ENCODE measurements at regions not wholly inside any gene's neighbourhood (a gene's known extent, or its start where the extent isn't known, plus 50 kb on each side); places are given as distances from the start of the nearest gene placed in this dataset.

- Histone ChIP-seq H3K36me3 (no peaks in the 10 kb centered on the region), H3K4me1 (peaks cover 18% of the 10 kb centered on the region)
Measured at GRCh38 chr4:1502501-1502886, 96.3 kb upstream of the NKX1-1 start.

GRCh38 chr4:1501754-1502500, 95.7 kb upstream of the NKX1-1 start:
- H3K4me1 ChIP-seq = peaks cover 13% of the 10 kb centered on the region
- H4K20me1 ChIP-seq (ENCODE audit: low read depth) = no peaks in the 10 kb centered on the region
- H3K36me3 ChIP-seq = no peaks in the 10 kb centered on the region
- H3F3A ChIP-seq (ENCODE audit: low read depth) = no peaks in the 10 kb centered on the region
- Mint-ChIP-seq H3K36me3 (no peaks in the 10 kb centered on the region), H3K4me1 (peaks cover 9% of the 10 kb centered on the region), H3K9me3 (no peaks in the 10 kb centered on the region), H3K4me3 (no peak overlapping the region), H3K27ac (no peak overlapping the region), H3K27me3 (ENCODE audit: insufficient read depth, low read depth) (peaks cover 10% of the 10 kb centered on the region)
- no peak overlapping the region for H3K27ac ChIP-seq
- no peaks in the 10 kb centered on the region for H3K79me2 ChIP-seq (ENCODE audit: low read depth)
- DNase-seq (ENCODE audit: low spot score) = no peak
- no peak for TF ChIP-seq EZH2phosphoT487 (IDR thresholded peaks at IDR 0.05)
- no peak for TF ChIP-seq EZH2 (IDR thresholded peaks at IDR 0.05)
- TF ChIP-seq CTCF (IDR thresholded peaks at IDR 0.05) = no peak
- no peaks in the 10 kb centered on the region for H3K9me3 ChIP-seq (ENCODE audit: low read depth)
- H3K4me3 ChIP-seq = no peak overlapping the region
- no peak overlapping the region for H3K4me2 ChIP-seq
- H2AFZ ChIP-seq (replicated peaks) = no peak overlapping the region
- H3K27me3 ChIP-seq = peaks cover 12% of the 10 kb centered on the region
- H3K9ac ChIP-seq = no peak overlapping the region

More at GRCh38 chr4:1502501-1502886, 96.3 kb upstream of the NKX1-1 start:
- no peaks in the 10 kb centered on the region for H3K36me3 Mint-ChIP-seq
- Histone ChIP-seq H3K9me3 (ENCODE audit: low read depth) (no peaks in the 10 kb centered on the region), H3K27me3 (peaks cover 12% of the 10 kb centered on the region), H3K4me2 (no peak overlapping the region), H3F3A (ENCODE audit: low read depth) (no peaks in the 10 kb centered on the region), H2AFZ (replicated peaks) (no peak overlapping the region), H3K27ac (no peak overlapping the region), H3K9ac (no peak overlapping the region), H3K79me2 (ENCODE audit: low read depth) (no peaks in the 10 kb centered on the region), H4K20me1 (ENCODE audit: low read depth) (no peaks in the 10 kb centered on the region), H3K4me3 (no peak overlapping the region)
- H3K27ac Mint-ChIP-seq = peak overlapping the region; percentile 60
- peaks cover 12% of the 10 kb centered on the region for H3K27me3 Mint-ChIP-seq (ENCODE audit: insufficient read depth, low read depth)
- H3K4me1 Mint-ChIP-seq = peaks cover 12% of the 10 kb centered on the region
- TF ChIP-seq CTCF (IDR thresholded peaks at IDR 0.05) (no peak), EZH2phosphoT487 (IDR thresholded peaks at IDR 0.05) (no peak), EZH2 (IDR thresholded peaks at IDR 0.05) (no peak)
- H3K4me3 Mint-ChIP-seq = peak overlapping the region; percentile 50
- no peaks in the 10 kb centered on the region for H3K9me3 Mint-ChIP-seq
- no peak for DNase-seq (ENCODE audit: low spot score)

GRCh38 chr4:1500966-1501753, 94.9 kb upstream of the NKX1-1 start:
- no peaks in the 10 kb centered on the region for H3K36me3 ChIP-seq
- H2AFZ ChIP-seq (replicated peaks) = no peak overlapping the region
- H3F3A ChIP-seq (ENCODE audit: low read depth) = no peaks in the 10 kb centered on the region
- no peak for DNase-seq (ENCODE audit: low spot score)
- H3K4me3 ChIP-seq = no peak overlapping the region
- H3K4me1 ChIP-seq = peaks cover 6% of the 10 kb centered on the region
- Mint-ChIP-seq H3K9me3 (no peaks in the 10 kb centered on the region), H3K27me3 (ENCODE audit: insufficient read depth, low read depth) (peaks cover 9% of the 10 kb centered on the region), H3K36me3 (no peaks in the 10 kb centered on the region), H3K4me1 (peaks cover 4% of the 10 kb centered on the region), H3K4me3 (no peak overlapping the region), H3K27ac (no peak overlapping the region)
- H3K79me2 ChIP-seq (ENCODE audit: low read depth) = no peaks in the 10 kb centered on the region
- no peaks in the 10 kb centered on the region for H3K9me3 ChIP-seq (ENCODE audit: low read depth)
- peaks cover 12% of the 10 kb centered on the region for H3K27me3 ChIP-seq
- no peak overlapping the region for H3K27ac ChIP-seq
- TF ChIP-seq EZH2phosphoT487 (IDR thresholded peaks at IDR 0.05) = no peak
- no peak for TF ChIP-seq CTCF (IDR thresholded peaks at IDR 0.05)
- TF ChIP-seq EZH2 (IDR thresholded peaks at IDR 0.05) = no peak
- H3K4me2 ChIP-seq = no peak overlapping the region
- H4K20me1 ChIP-seq (ENCODE audit: low read depth) = no peaks in the 10 kb centered on the region
- H3K9ac ChIP-seq = no peak overlapping the region

Measured in neural progenitor cell (in vitro differentiated cells).